HG03460 (cell line): ENCODE measurements at regions not wholly inside any gene's neighbourhood (a gene's known extent, or its start where the extent isn't known, plus 50 kb on each side); places are given as distances from the start of the nearest gene placed in this dataset.

ENCODE experiments used
- ATAC-seq: cut with Tn5 transposase; IDR thresholded peaks from one replicate; pipeline ENCODE4 v1.9.1; 2021; ENCODE audit not compliant: unreplicated experiment

GRCh38 chr2:19750136-19750535 is 151.6 kb downstream of the TTC32 start:
- no peak for ATAC-seq

- ATAC-seq: no peak
These were observed 152.3 kb downstream of the TTC32 start for GRCh38 chr2:19749507-19749836.

DNA sequence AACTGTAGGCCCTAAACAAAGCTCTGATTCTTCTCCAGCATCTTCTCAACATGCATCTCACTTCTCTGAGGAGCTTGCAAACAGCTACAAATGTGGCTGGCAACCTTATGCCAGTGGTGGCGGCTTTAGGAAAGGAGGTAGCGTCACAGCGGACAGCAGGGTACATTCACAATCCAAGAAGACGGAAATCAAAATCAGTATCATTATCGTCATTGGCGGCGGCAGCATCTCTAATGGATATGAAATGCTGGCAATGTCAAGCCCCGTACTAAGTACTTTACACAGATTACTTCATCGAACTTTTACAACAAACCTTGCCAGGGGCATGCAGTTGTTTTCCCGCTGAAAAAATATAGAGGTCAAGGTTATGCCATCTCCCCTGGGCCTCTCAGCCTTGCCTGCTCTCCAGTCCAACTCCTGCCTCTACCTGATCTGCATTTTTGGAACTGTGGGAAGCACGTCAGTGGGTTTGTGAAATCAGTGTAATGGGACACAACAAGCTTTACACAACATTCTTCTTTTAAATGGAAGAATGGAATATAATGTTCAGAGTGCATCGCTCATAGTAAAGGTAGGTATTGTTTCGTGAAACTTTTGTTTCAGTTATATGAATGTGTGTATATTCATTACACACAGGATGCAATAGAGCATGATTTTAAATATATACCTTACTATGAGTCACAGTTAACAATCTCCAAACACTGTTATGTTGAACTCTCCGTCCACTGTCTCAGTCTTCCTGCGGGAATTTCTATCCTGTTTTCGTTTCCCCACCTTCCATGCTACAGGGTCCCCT is 152.9 kb downstream of the TTC32 start:
- ATAC-seq: no peak

DNA sequence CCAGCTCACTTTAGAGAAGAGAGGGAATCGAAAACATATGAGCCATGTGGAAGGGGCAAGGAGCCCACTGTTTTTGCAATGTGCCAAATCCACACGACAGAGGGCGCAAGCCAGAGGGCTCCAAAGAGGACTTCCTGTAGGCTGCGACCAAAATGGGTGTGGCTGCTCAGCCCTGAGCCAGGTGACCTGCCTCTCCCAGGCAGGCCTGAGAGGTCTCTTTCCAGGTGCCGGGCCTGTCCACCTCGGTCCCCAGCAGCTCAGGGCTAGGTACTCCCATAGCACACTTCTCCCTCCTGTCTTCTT is 153.8 kb downstream of the TTC32 start:
- no peak for ATAC-seq

DNA sequence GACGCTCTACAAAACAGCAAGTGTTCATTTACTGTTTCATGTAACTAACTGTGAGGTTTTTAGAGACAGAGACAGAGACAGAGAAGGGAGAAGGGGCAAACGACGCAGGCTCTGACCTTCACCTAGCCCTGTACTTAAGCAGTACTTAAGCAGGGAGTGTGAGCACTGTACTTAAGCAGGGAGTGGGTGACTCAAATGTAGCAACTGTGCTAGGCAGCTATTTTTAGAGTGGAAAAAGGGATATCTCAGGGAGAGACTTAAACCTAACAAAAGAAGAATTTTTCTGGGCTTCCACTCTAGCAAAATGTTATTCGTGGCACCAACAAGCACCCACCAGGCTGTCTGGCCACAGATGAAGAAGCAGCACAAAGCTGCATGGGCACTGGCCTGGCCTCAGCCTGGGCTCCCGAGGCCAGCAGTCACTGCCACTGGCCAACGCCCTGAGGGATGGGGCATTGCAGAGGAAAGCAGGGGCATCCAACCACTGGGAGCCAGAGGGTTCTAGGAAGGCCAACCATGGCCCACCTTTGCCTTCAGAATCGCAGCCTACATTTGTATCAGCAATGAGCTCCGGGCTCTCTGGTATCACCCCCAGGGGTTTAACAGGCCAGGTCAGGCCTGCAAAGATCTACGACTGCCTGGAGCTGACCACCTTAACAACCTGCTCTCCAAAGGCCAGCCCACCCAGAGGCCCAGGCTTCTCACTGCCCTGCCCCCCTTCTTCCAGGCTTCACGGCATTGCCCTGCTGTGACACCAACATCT is 154.3 kb downstream of the TTC32 start:
- no peak for ATAC-seq

- no peak for ATAC-seq
These were observed 155.0 kb downstream of the TTC32 start for GRCh38 chr2:19746611-19747309.

DNA sequence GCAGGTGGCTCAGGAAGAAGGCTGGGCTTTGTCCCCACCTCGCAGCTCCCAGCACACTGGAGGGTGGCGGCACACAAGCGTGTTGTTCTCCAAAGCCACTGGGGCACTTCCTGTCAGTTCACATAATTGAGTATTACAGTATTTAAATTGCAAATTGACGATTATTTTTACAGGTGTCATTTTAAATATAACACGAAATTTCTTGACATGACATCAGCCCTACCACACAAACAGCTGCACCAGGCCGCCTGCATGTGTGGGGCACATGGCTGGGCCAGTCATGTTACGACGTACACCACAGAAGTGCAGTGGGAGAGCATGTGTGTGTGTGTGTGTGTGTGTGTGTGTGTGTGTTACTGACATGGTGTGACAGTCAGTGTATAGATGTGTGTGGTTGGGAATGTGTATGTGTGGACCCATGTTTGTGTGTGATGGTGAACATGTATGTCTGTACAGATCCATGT is 155.6 kb downstream of the TTC32 start:
- no peak for ATAC-seq

- ATAC-seq: no peak
These were observed 156.3 kb downstream of the TTC32 start for GRCh38 chr2:19745318-19746136.

GRCh38 chr2:19744456-19745199 is 157.2 kb downstream of the TTC32 start:
- no peak for ATAC-seq

DNA sequence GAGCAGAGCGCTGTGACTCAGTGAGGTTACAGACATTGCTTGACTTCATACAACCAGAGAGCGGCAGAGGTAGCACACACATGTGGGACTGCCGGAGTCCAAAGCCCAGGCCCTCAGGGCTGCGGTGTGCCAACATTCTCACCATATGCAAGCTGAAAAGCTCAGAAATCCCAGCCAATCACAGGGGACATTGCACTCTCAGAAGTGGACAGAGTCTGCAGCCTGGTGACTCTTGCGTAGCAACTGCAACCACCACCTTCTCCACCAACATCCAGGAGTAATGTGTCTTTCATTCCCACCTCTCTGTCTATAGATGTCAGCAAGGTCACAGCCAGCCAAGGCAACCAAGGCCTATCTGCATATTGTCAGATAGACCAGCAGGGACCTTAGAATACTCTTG is 158.1 kb downstream of the TTC32 start:
- no peak for ATAC-seq

GRCh38 chr2:19742872-19743271 is 158.9 kb downstream of the TTC32 start:
- ATAC-seq: no peak

- ATAC-seq: no peak
These were observed 162.5 kb downstream of the TTC32 start for GRCh38 chr2:19739256-19739655.

DNA sequence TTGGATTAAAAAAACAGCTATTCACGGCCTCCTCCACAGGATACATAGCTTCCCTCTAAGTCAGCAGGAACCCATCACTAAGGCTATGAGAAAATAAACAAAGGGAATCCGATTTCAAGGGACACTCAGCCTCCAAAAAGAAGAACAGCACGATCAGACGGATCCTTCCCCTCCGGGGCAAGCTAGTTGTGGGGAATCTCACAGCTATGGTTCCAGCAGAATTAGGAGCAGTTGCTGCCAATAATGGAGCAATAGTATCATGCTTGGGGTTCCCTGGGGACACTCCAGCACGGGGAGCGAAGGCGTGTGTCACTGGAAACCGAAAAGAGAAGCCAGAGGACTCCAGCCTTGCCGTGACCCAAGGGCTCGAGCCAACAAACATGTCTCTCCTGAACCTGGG is 163.1 kb downstream of the TTC32 start:
- no peak for ATAC-seq

- ATAC-seq: no peak
These were observed 165.5 kb downstream of the TTC32 start for GRCh38 chr2:19736191-19736831.

GRCh38 chr2:19733951-19734425 is 167.8 kb downstream of the TTC32 start:
- no peak for ATAC-seq

DNA sequence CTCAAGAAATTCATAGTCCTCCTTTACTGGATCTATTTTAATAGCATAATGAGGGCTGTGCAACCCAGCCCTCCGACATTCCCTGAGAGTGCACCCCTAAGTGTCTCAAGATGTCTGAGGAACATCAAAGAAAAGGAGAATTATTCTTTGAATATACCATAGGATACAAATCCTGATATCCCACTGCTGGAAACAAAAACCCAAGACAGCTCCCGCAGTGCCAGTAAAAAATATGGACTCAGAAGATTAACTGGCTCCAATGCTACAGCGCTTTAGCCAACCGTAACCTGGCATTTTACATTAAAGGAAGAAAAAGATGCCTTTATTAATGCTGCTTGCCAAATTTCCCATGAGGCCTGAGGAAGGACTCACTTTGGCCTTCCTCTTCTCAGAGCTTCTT is 168.4 kb downstream of the TTC32 start:
- ATAC-seq: no peak

DNA sequence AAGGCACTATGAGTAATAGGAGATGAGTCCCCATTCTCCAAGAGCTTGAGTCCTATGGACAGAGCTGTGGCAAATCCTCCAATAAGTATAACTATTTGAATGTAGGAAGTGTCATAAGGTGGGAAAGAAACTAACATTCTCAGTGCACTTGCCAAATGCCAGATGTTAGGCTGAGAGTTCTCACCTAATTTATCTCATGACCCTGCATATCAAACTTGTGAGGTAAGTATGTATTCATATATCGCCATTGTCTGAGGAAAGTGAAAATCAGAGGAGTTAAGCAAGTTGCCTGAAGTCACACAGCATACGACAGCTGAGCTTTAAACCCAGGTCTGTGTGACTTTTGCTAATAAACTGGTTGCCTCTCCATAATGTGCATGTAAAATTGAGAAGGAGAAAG is 169.5 kb downstream of the TTC32 start:
- ATAC-seq: no peak

GRCh38 chr2:19731515-19731914 is 170.3 kb downstream of the TTC32 start:
- ATAC-seq: no peak

- ATAC-seq: no peak
These were observed 170.7 kb downstream of the TTC32 start for GRCh38 chr2:19731037-19731436.

DNA sequence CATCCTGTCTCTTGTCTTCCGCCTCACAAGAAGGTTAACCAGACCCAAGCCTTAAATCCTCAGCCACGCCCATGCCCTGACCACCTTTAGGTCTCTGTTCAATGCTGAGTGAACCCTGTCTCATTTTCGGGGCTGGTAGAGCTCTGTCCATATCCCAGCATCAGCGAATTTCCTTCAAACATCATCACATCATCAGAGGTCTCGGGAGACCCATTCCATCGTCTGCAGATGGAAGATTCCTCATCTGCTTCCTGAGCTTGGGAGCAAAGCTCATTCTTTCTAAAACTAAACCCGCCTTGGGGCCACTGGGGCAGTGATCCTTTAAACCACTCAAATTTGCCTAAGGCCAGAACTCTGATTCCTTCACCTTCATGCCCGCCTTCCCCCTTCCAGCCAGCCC is 173.7 kb downstream of the TTC32 start:
- no peak for ATAC-seq
